ENCODE measurements at regions not wholly inside any gene's neighbourhood (a gene's known extent, or its start where the extent isn't known, plus 50 kb on each side); places are given as distances from the start of the nearest gene placed in this dataset.

DNA sequence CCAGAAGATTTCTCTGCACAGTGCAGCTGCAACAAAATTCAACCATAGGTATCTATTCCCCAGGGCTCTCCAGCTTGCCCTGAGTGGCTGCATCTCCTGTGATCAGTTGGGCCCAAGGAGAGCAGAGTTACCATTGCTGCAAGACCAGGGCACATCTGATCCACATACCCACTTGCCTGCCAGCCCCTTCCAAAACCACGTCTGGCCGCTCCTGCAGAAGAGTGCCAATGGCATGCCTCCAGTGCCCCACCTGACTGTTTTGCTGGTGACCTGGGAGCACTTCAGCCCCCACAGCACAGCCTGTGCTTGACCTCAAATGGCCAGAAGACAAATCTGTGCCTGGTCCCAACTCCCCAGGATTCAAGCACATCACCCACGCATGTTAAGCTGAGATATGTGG is 526.1 kb upstream of the GBE1 start:
- no peak for DNase-seq (ENCODE audit: low spot score)

- no peak for DNase-seq (ENCODE audit: low spot score)
These were observed 519.8 kb upstream of the GBE1 start for GRCh38 chr3:82281205-82281604.

DNA sequence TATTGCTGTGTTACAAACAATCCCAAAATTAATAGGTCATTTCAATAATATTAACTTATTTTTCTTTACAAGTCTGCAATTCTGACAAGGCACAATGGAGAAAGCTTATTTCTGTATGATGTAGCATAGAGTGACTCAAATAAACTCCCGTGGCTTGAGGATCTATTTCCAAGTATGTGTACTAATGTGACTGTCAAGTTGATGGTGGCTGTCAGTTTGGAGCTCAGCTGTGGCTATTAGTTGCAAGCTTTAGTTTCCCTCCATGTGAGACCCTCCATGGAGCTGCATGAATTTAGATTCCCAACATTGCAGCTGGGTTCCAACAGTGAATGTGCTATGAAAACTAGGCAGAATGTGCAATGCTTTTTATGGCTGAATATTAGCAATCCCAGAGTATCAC is 515.5 kb upstream of the GBE1 start:
- DNase-seq (ENCODE audit: low spot score) = no peak

- DNase-seq (ENCODE audit: low spot score) = no peak
These were observed 513.5 kb upstream of the GBE1 start for GRCh38 chr3:82274897-82275296.

- DNase-seq (ENCODE audit: low spot score) = no peak
These were observed 504.3 kb upstream of the GBE1 start for GRCh38 chr3:82265747-82266146.

DNA sequence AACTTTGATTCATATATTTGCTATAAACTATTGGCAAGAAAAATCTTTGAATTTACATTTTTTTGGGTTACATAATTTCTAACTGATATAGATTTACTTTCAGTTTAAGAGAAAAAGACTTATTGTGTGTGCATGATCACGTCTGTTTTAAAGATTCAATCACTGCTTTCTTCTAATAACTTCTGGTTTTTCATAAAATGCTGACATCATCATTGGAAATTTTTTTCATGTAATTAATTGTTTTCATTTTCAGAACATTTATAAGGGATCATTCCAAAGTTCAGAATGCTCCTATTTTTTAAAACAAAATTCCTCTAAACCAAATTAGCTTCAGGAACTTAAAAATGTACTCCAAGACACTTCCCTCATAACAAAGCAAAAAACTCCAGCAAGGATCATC is 500.7 kb upstream of the GBE1 start:
- DNase-seq (ENCODE audit: low spot score) = no peak

DNA sequence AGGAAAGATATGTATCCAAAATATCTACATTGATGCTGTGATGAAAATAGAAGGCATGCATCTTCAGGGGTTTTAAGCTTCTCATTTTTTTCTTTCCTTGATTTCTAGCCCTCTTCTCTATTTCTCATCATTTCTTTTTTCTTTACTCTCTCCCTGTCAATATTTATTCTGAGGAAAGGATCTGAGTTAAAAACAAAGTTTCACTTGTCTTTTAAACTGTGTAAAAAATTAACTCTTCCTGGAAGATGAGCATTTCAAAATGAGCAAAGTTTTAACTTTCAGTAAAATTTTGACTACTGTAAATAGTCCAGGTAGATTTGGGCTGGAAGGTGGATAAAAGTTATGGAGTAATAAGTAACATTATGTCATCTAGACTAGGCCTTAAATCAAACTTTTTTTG is 500.2 kb upstream of the GBE1 start:
- no peak for DNase-seq (ENCODE audit: low spot score)

DNA sequence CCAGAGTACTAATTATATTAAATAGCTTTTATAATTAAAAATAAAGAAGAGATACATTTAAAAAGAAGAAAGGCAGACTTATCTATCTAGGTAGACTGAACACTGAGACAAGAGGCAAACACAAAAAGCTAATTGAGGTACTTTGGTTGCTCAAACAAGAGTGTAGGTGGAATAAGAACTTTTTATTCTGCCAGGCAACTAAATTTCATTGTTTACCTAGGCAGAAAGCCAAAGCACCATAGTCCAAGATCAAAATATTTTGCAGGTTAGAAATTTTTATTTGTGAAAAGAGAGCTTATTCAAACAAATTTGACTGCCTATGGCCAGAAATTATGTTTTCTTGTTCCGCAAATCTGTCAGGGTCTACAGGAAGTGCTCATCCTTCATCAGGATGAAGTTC is 499.6 kb upstream of the GBE1 start:
- DNase-seq (ENCODE audit: low spot score) = no peak

- DNase-seq (ENCODE audit: low spot score) = no peak
These were observed 498.5 kb upstream of the GBE1 start for GRCh38 chr3:82259994-82260393.

DNA sequence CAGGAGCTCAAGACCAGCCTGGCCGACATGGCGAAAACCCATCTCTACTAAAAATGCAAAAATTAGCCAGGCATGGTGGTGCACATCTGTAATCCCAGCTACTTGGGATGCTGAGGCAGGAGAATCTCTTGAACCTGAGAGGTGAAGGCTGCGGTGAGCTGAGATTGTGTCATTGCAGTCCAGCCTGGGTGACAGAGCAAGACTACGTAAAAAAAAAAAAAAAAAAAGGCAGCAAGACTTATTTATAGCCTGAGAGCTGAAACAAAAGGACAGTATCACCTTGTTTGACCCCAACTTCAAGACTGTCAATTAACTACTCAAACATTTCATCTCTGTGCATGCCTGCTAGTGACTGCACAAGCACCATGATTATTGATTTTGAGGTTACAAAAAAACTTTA is 478.9 kb upstream of the GBE1 start:
- no peak for DNase-seq (ENCODE audit: low spot score)

GRCh38 chr3:82236257-82236656 is 474.8 kb upstream of the GBE1 start:
- DNase-seq (ENCODE audit: low spot score) = no peak

GRCh38 chr3:82229397-82229796 is 468.0 kb upstream of the GBE1 start:
- DNase-seq (ENCODE audit: low spot score) = no peak

GRCh38 chr3:82224661-82225060 is 463.2 kb upstream of the GBE1 start:
- no peak for DNase-seq (ENCODE audit: low spot score)

GRCh38 chr3:82222401-82222800 is 461.0 kb upstream of the GBE1 start:
- no peak for DNase-seq (ENCODE audit: low spot score)

GRCh38 chr3:82217571-82217970 is 456.1 kb upstream of the GBE1 start:
- no peak for DNase-seq (ENCODE audit: low spot score)

GRCh38 chr3:82208002-82208710 is 446.7 kb upstream of the GBE1 start:
- no peak for DNase-seq (ENCODE audit: low spot score)

DNA sequence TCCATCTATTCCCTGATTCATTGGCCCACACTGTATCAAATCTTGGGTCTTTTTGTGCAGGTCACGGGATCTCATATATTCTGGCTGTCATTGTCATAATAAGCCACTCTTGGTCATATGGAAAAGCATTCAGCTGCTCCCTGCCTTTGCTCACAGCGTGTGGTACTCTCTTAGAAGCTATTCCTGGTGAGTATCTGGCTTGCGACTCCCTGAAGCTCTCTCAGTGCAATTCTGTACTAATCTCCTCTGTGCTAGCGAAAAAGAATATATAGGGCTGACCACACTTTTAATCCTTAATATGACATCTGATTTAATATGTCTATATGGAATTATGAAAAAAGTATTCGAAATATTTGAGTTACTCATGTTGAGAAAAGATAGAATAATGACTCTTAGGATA is 440.8 kb upstream of the GBE1 start:
- DNase-seq (ENCODE audit: low spot score) = no peak

DNA sequence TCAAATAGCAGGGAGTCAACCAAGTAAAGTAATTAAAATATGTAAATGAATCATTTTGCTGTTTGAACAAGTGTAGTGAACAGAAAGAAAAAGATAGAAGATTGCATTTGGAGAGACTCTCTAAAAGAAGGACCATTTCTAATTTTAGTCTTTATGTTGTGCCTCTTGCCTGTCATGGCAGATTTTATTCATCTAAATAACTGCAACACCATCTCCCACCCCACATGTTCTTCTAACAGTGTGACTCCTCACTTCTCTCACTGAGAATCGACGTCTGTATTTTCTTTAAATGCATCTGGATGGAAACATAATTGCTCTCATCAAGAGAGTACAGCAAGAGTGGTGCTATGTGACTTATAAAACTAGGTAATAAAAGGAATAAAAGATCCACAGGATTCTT is 439.9 kb upstream of the GBE1 start:
- no peak for DNase-seq (ENCODE audit: low spot score)

DNA sequence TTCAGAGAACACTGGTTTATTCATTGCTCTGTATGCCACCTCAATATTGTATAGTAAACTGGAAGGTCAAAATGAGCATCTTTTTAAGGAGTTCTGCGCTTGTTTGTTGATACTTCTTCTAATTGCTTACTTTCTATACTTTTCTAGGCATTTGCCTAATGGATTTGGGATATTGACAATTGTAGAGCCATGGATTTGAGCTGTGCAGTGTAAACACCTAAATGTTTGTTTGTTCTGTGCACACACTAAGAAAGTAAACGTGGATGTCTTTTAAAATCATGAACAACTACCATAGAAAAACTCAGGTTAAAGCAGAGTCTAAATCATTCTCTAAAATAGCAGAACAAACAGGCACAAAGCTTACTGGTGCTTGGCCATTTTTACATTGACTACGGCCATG is 436.6 kb upstream of the GBE1 start:
- DNase-seq (ENCODE audit: low spot score) = no peak

- no peak for DNase-seq (ENCODE audit: low spot score)
These were observed 435.2 kb upstream of the GBE1 start for GRCh38 chr3:82196645-82197044.

GRCh38 chr3:82194870-82195269 is 433.4 kb upstream of the GBE1 start:
- DNase-seq (ENCODE audit: low spot score) = no peak

GRCh38 chr3:82186017-82186416 is 424.6 kb upstream of the GBE1 start:
- DNase-seq (ENCODE audit: low spot score) = no peak

GRCh38 chr3:82179291-82179690 is 417.8 kb upstream of the GBE1 start:
- no peak for DNase-seq (ENCODE audit: low spot score)

- DNase-seq (ENCODE audit: low spot score) = no peak
These were observed 416.8 kb upstream of the GBE1 start for GRCh38 chr3:82178291-82178690.

Data from HT-29 (cell line).